ENCODE measurements at regions not wholly inside any gene's neighbourhood (a gene's known extent, or its start where the extent isn't known, plus 50 kb on each side); places are given as distances from the start of the nearest gene placed in this dataset.

GRCh38 chrX:102832661-102833060 lies 104.4 kb upstream of the RAB40AL start:
- no peak for DNase-seq (ENCODE audit: low spot score)
- H3K4me1 ChIP-seq (ENCODE audit: control insufficient read depth in 4 of 4, insufficient read depth in 4 of 4, low read length in 3 of 4), result no peaks in the 10 kb centered on the region
- no peaks in the 10 kb centered on the region for H3K27me3 ChIP-seq (ENCODE audit: control insufficient read depth in 4 of 4, insufficient read depth in 4 of 4, low read length in 3 of 4)
- H3K36me3 ChIP-seq (ENCODE audit: control insufficient read depth in 4 of 4, insufficient read depth in 3 of 4, low read depth in 1 of 4, low read length in 3 of 4), result peaks cover 0 to 2% (median under 1%) of the 10 kb centered on the region in 4 donors
- WGBS, result 92% methylated on average over 5 of the region's 5 CpGs
- no peak overlapping the region for H3K27ac ChIP-seq (ENCODE audit: low read depth in 1 of 2, low read length in 2 of 2)
- no peak for TF ChIP-seq RXRA (IDR thresholded peaks at IDR 0.05)
- no peak overlapping the region for H3K9ac ChIP-seq (ENCODE audit: low read depth in 1 of 2, low read length in 2 of 2)
- no peak overlapping the region for H3K4me3 ChIP-seq (ENCODE audit: low read depth in 1 of 3, low read length in 3 of 3)
- H3K9me3 ChIP-seq (ENCODE audit: control insufficient read depth in 4 of 4, low read length in 3 of 4), result no peaks in the 10 kb centered on the region

GRCh38 chrX:102833136-102833535 lies 103.9 kb upstream of the RAB40AL start:
- 96% methylated on average over 3 of the region's 3 CpGs for WGBS
- no peak for DNase-seq (ENCODE audit: low spot score)

GRCh38 chrX:102835504-102836146 lies 101.4 kb upstream of the RAB40AL start:
- Histone ChIP-seq H3K4me3 (ENCODE audit: low read depth in 1 of 3, low read length in 3 of 3) (no peak overlapping the region), H3K27me3 (ENCODE audit: control insufficient read depth in 4 of 4, insufficient read depth in 4 of 4, low read length in 3 of 4) (no peaks in the 10 kb centered on the region), H3K4me1 (ENCODE audit: control insufficient read depth in 4 of 4, insufficient read depth in 4 of 4, low read length in 3 of 4) (no peaks in the 10 kb centered on the region), H3K36me3 (ENCODE audit: control insufficient read depth in 4 of 4, insufficient read depth in 3 of 4, low read depth in 1 of 4, low read length in 3 of 4) (peaks cover 0 to 5% (median 2%) of the 10 kb centered on the region in 4 donors), H3K27ac (ENCODE audit: low read depth in 1 of 2, low read length in 2 of 2) (no peak overlapping the region), H3K9me3 (ENCODE audit: control insufficient read depth in 4 of 4, low read length in 3 of 4) (no peaks in the 10 kb centered on the region), H3K9ac (ENCODE audit: low read depth in 1 of 2, low read length in 2 of 2) (no peak overlapping the region)
- WGBS, result 81% methylated on average over 5 of the region's 5 CpGs
- DNase-seq (ENCODE audit: low spot score), result no peak
- no peak for TF ChIP-seq ATF3 (IDR thresholded peaks at IDR 0.05)
- peak; percentile 62 to 80 for TF ChIP-seq RAD21 (IDR thresholded peaks at IDR 0.05)
- TF ChIP-seq CTCF (IDR thresholded peaks at IDR 0.05; ENCODE audit: low read depth, low read length, missing input control), result peak; percentile 45

More at GRCh38 chrX:102833136-102833535, 103.9 kb upstream of the RAB40AL start:
- no peaks in the 10 kb centered on the region for H3K4me1 ChIP-seq (ENCODE audit: control insufficient read depth in 4 of 4, insufficient read depth in 4 of 4, low read length in 3 of 4)
- H3K36me3 ChIP-seq (ENCODE audit: control insufficient read depth in 4 of 4, insufficient read depth in 3 of 4, low read depth in 1 of 4, low read length in 3 of 4), result peaks cover 0 to 2% (median under 1%) of the 10 kb centered on the region in 4 donors
- H3K9me3 ChIP-seq (ENCODE audit: control insufficient read depth in 4 of 4, low read length in 3 of 4), result no peaks in the 10 kb centered on the region
- no peak overlapping the region for H3K4me3 ChIP-seq (ENCODE audit: low read depth in 1 of 3, low read length in 3 of 3)
- TF ChIP-seq EGR1 (IDR thresholded peaks at IDR 0.05; ENCODE audit: low read depth in 2 of 2) (no peak), GABPA (IDR thresholded peaks at IDR 0.05 in 1 of 2, conservative IDR thresholded peaks at IDR 0.05 in 1 of 2) (no peak), NR2F2 (IDR thresholded peaks at IDR 0.05) (no peak), ZBTB33 (IDR thresholded peaks at IDR 0.05) (no peak), JUND (IDR thresholded peaks at IDR 0.05) (no peak), SP1 (IDR thresholded peaks at IDR 0.05) (no peak), MAX (IDR thresholded peaks at IDR 0.05) (no peak), FOXA2 (IDR thresholded peaks at IDR 0.05) (no peak), RAD21 (IDR thresholded peaks at IDR 0.05) (no peak), TAF1 (conservative IDR thresholded peaks at IDR 0.05) (no peak), HNF4A (conservative IDR thresholded peaks at IDR 0.05) (no peak), FOXA1 (IDR thresholded peaks at IDR 0.05) (no peak), ATF3 (IDR thresholded peaks at IDR 0.05) (no peak)
- no peak overlapping the region for H3K27ac ChIP-seq (ENCODE audit: low read depth in 1 of 2, low read length in 2 of 2)
- H3K9ac ChIP-seq (ENCODE audit: low read depth in 1 of 2, low read length in 2 of 2), result no peak overlapping the region
- H3K27me3 ChIP-seq (ENCODE audit: control insufficient read depth in 4 of 4, insufficient read depth in 4 of 4, low read length in 3 of 4), result no peaks in the 10 kb centered on the region
